ENCODE measurements at regions not wholly inside any gene's neighbourhood (a gene's known extent, or its start where the extent isn't known, plus 50 kb on each side); places are given as distances from the start of the nearest gene placed in this dataset.
A peak's percentile ranks its signal among the peaks of the same experiment; 100 is the strongest.

DNA sequence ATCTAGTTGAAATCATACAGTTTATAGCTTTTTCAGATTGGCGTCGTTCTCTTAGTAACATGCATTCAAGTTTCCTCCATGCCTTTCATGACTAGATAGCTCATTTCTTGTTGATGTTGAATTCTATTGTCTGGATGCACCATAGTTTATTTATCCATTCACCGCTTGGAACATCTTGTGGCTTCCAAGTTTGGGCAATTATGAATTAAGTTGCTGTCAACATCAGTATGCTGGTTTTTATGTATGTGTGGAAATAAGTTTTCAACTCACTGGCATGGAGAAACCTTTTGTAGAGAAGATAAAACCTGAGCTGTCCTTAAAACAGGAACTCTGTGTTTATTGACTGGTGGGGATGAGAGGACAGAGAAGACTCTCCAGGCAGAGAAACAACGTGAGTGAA, 248.0 kb downstream of the CDC5L start:
- ChIA-PET POLR2A (no interaction called here), CTCF (interaction anchor here (0.9 to 1.0 kb wide), 3 partner anchors 22 to 1283 kb away, joined by 3 to 4 read pairs (median 3); no protein-coding TSS in a partner anchor)
- no peaks in the 10 kb centered on the region for H3K4me1 Mint-ChIP-seq (ENCODE audit: insufficient read depth, unreplicated experiment)
- DNase-seq (ENCODE audit: unreplicated experiment), result no peak
- no peak overlapping the region for H3K27ac Mint-ChIP-seq (ENCODE audit: low read depth, unreplicated experiment)
- H3K9me3 Mint-ChIP-seq (ENCODE audit: unreplicated experiment), result no peaks in the 10 kb centered on the region
- no TSS peak for BruUV-seq (replicated peaks)
- peaks cover 28% of the 10 kb centered on the region for H3K27me3 Mint-ChIP-seq (ENCODE audit: insufficient read depth, unreplicated experiment)
- intact Hi-C loops (cut with micrococcal nuclease), result no loop called here
- H3K4me3 Mint-ChIP-seq (ENCODE audit: unreplicated experiment), result no peak overlapping the region
- no peaks in the 10 kb centered on the region for H3K36me3 Mint-ChIP-seq (ENCODE audit: insufficient read depth, unreplicated experiment)
- TF ChIP-seq, protein P1, sequence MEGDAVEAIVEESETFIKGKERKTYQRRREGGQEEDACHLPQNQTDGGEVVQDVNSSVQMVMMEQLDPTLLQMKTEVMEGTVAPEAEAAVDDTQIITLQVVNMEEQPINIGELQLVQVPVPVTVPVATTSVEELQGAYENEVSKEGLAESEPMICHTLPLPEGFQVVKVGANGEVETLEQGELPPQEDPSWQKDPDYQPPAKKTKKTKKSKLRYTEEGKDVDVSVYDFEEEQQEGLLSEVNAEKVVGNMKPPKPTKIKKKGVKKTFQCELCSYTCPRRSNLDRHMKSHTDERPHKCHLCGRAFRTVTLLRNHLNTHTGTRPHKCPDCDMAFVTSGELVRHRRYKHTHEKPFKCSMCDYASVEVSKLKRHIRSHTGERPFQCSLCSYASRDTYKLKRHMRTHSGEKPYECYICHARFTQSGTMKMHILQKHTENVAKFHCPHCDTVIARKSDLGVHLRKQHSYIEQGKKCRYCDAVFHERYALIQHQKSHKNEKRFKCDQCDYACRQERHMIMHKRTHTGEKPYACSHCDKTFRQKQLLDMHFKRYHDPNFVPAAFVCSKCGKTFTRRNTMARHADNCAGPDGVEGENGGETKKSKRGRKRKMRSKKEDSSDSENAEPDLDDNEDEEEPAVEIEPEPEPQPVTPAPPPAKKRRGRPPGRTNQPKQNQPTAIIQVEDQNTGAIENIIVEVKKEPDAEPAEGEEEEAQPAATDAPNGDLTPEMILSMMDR (IDR thresholded peaks at IDR 0.05; ENCODE audit: unreplicated experiment), result no peak

DNA sequence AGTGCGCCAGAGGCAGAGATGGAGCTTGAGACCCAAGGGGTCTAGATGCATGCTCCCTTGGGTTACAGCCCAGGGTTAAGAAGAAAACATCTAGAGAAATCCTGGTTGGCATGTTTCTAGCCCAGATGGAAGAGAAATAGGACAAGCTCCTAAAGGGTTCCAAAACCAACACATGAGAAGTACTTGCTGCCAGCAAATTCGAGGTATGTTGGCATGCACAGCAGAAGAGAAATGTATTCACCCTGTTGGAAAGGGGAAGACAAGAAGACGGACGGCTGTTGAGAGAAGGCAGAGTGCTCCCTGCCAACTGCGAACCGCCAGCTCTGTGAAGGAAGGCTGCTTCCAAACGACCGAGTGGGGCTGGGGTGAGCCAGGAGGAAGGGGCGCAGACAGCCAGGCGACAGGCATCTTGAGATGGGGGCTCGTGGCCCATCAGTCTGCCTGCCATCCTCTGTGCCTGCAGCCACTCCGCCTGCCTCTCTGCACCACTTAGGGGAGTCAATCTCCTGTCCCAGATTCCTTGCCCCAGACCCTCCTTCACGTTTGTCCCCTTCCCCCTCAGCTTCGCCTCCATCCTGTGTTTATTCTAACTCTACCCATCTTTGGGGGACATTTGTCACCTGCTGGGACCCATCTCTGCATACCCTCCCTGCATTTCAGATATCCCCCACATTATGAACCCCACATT, 249.2 kb downstream of the CDC5L start:
- TF ChIP-seq, protein P1 (IDR thresholded peaks at IDR 0.05; ENCODE audit: unreplicated experiment), result no peak
- no peaks in the 10 kb centered on the region for H3K4me1 Mint-ChIP-seq (ENCODE audit: insufficient read depth, unreplicated experiment)
- BruUV-seq (replicated peaks), result no TSS peak
- H3K4me3 Mint-ChIP-seq (ENCODE audit: unreplicated experiment), result no peak overlapping the region
- peaks cover 28% of the 10 kb centered on the region for H3K27me3 Mint-ChIP-seq (ENCODE audit: insufficient read depth, unreplicated experiment)
- no peaks in the 10 kb centered on the region for H3K36me3 Mint-ChIP-seq (ENCODE audit: insufficient read depth, unreplicated experiment)
- POLR2A ChIA-PET, result no interaction called here
- no peaks in the 10 kb centered on the region for H3K9me3 Mint-ChIP-seq (ENCODE audit: unreplicated experiment)
- CTCF ChIA-PET, result interaction anchor here (0.6 to 2.2 kb wide), 2 partner anchors 38 to 161 kb away, joined by 5 to 8 read pairs; no protein-coding TSS in a partner anchor
- no peak for DNase-seq (ENCODE audit: unreplicated experiment)
- intact Hi-C loops (cut with micrococcal nuclease), result no loop called here
- H3K27ac Mint-ChIP-seq (ENCODE audit: low read depth, unreplicated experiment), result no peak overlapping the region

DNA sequence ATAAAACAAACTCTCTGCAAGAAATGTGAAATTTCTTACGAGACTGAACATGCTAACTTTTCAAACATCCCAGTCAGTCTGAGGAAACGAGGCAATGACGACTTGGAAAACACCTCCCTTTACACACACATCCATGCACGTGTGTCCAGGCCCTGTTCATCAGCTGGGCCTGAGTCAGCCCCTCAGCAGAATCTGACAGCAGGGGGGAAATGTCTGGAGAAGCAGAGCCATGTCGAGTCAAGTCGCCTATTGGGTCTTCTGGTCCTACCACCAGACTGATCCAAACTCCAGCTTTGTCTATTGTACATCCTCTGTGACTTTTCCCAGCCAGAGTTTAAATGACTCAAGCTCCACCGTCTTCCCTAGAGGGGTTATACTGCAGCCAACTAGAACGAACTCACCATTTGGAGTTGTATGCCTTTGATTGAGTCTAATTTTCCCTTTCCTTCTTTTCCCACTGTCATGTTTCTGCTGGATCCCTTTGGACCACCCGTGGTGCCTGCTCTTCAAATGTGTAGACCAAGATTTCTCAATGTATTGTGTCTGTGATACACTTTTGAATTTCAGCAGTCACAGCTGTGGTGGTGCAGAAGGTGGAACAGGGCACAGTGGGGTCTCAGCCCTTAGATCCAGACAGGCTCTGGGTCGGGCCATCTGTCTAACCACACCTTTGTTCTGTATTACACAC, 254.0 kb downstream of the CDC5L start:
- Mint-ChIP-seq H3K4me3 (ENCODE audit: unreplicated experiment) (no peak overlapping the region), H3K27ac (ENCODE audit: low read depth, unreplicated experiment) (no peak overlapping the region), H3K4me1 (ENCODE audit: insufficient read depth, unreplicated experiment) (no peaks in the 10 kb centered on the region), H3K36me3 (ENCODE audit: insufficient read depth, unreplicated experiment) (no peaks in the 10 kb centered on the region), H3K27me3 (ENCODE audit: insufficient read depth, unreplicated experiment) (peaks cover 5% of the 10 kb centered on the region), H3K9me3 (ENCODE audit: unreplicated experiment) (no peaks in the 10 kb centered on the region)
- ChIA-PET POLR2A (interaction anchor here (0.8 kb wide), 1 partner anchor 1172 kb away, joined by 4 read pairs; no protein-coding TSS in a partner anchor), CTCF (interaction anchor here (0.6 to 1.0 kb wide), 3 partner anchors 11 to 1086 kb away, joined by 3 to 5 read pairs (median 4); no protein-coding TSS in a partner anchor)
- BruUV-seq (replicated peaks), result no TSS peak
- intact Hi-C loops (cut with micrococcal nuclease), result no loop called here
- TF ChIP-seq, protein P1 (IDR thresholded peaks at IDR 0.05; ENCODE audit: unreplicated experiment), result no peak
- no peak for DNase-seq (ENCODE audit: unreplicated experiment)

DNA sequence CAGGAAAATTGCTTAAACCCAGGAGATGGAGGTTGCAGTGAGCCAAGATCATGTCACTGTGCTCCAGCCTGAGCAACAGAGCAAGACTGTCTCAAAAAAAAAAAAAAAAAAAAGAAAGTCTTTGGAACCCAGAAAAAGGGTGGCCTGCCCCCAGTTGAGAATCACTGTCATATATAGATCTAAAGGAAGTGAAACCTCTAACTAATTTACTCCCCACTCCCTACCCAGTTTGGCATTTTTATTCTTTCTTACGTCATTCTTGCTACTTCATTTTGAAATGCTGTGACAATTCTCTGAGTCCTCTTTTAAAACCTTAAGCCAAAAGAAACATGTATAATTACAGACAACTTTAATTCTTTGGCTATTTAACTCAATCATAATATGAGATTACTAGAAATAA, 254.8 kb downstream of the CDC5L start:
- intact Hi-C loops (cut with micrococcal nuclease), result no loop called here
- no peaks in the 10 kb centered on the region for H3K27me3 Mint-ChIP-seq (ENCODE audit: insufficient read depth, unreplicated experiment)
- POLR2A ChIA-PET, result no interaction called here
- TF ChIP-seq, protein P1 (IDR thresholded peaks at IDR 0.05; ENCODE audit: unreplicated experiment), result no peak
- H3K9me3 Mint-ChIP-seq (ENCODE audit: unreplicated experiment), result no peaks in the 10 kb centered on the region
- CTCF ChIA-PET, result interaction anchor here (0.5 to 1.3 kb wide), 4 partner anchors 11 to 1086 kb away, joined by 3 to 5 read pairs (median 4); no protein-coding TSS in a partner anchor
- H3K4me1 Mint-ChIP-seq (ENCODE audit: insufficient read depth, unreplicated experiment), result no peaks in the 10 kb centered on the region
- no peak overlapping the region for H3K4me3 Mint-ChIP-seq (ENCODE audit: unreplicated experiment)
- H3K27ac Mint-ChIP-seq (ENCODE audit: low read depth, unreplicated experiment), result peak overlapping the region; percentile 25
- no peak for DNase-seq (ENCODE audit: unreplicated experiment)
- H3K36me3 Mint-ChIP-seq (ENCODE audit: insufficient read depth, unreplicated experiment), result no peaks in the 10 kb centered on the region
- no TSS peak for BruUV-seq (replicated peaks)

Data from MCF 10A (cell line).